Mesothelial cell of epicardium (in vitro differentiated cells): ENCODE measurements at regions not wholly inside any gene's neighbourhood (a gene's known extent, or its start where the extent isn't known, plus 50 kb on each side); places are given as distances from the start of the nearest gene placed in this dataset.
"Not testable (repeated sequence)": the region's sequence is repeated elsewhere in the genome, so short reads cannot be mapped to it uniquely, and the experiment has no call there.

Source experiments
- DNase-seq, 2 experiments: peaks; one replicate each; pipeline ENCODE4 v3.0.0; 2021; ENCODE audit warnings: low spot score in 2 of 2; ENCODE audit not compliant: unreplicated experiment in 2 of 2
- H3K27ac Mint-ChIP-seq: 2 replicates; pipeline ENCODE4 v1.8.0; 2021; ENCODE audit warnings: mixed read lengths
- H3K27me3 Mint-ChIP-seq: 2 replicates; pipeline ENCODE4 v1.8.0; 2021; ENCODE audit warnings: low read depth, mixed read lengths
- H3K36me3 Mint-ChIP-seq: 2 replicates; pipeline ENCODE4 v1.8.0; 2021; ENCODE audit warnings: mixed read lengths
- H3K4me1 Mint-ChIP-seq: 2 replicates; pipeline ENCODE4 v1.8.0; 2021; ENCODE audit warnings: mixed read lengths
- H3K4me3 Mint-ChIP-seq: 2 replicates; pipeline ENCODE4 v1.8.0; 2021; ENCODE audit warnings: mild to moderate bottlenecking, moderate library complexity, mixed read lengths
- H3K9me3 Mint-ChIP-seq: 2 replicates; pipeline ENCODE4 v1.8.0; 2021; ENCODE audit warnings: mixed read lengths
- CTCF ChIP-seq: fragments of 200-600 bp; sonication (generic); IDR thresholded peaks from one replicate; pipeline ENCODE4 v1.5.0; 2021; ENCODE audit warnings: antibody characterized with exemption; ENCODE audit not compliant: unreplicated experiment

DNA sequence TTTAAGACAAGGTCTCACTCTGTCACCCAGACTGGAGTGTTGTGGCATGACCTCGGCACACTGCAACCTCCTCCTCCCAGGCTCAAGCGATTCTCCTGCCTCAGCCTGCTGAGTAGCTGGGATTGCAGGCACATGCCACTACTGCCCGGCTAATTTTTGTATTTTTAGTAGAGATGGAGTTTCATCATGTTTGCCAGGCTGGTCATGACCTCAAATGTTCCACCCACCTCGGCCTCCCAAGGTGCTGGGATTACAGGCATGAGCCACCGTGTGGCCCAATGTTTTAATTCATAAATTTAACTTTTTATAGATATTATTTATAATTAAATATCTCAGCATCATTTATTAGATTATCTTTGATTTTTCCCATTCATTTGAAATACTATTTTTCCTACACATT, 658.0 kb upstream of the NRG3 start:
- TF ChIP-seq CTCF, result no peak
- Mint-ChIP-seq H3K4me3 (no peak overlapping the region), H3K27me3 (no peaks in the 10 kb centered on the region), H3K9me3 (no peaks in the 10 kb centered on the region), H3K27ac (no peak overlapping the region), H3K36me3 (no peaks in the 10 kb centered on the region), H3K4me1 (peaks cover 10% of the 10 kb centered on the region)
- DNase-seq, result no peak

DNA sequence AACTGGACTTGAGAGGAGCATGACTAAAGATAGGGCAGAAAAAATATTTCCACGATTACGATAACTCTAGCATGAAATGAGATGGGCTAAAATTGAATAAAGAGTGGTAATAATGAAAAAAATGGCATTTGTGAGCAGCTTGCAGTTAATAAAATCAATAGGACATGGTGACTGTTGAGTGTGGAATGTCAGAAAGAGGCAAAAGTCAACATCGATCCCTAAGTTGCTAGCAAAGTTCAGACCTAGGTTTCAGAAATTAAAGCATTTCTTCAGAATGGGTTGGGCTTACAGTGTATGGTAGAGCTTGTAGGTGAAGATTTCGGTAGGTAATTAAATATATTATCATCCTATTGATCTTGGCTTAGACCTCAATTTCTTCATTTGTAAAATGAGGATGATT, 656.7 kb upstream of the NRG3 start:
- no peak overlapping the region for H3K4me3 Mint-ChIP-seq
- DNase-seq, result no peak
- no peaks in the 10 kb centered on the region for H3K36me3 Mint-ChIP-seq
- TF ChIP-seq CTCF, result no peak
- H3K9me3 Mint-ChIP-seq, result peaks cover 3% of the 10 kb centered on the region
- no peak overlapping the region for H3K27ac Mint-ChIP-seq
- peaks cover 6% of the 10 kb centered on the region for H3K4me1 Mint-ChIP-seq
- no peaks in the 10 kb centered on the region for H3K27me3 Mint-ChIP-seq

- no peak for TF ChIP-seq CTCF
- no peak overlapping the region for H3K27ac Mint-ChIP-seq
- no peaks in the 10 kb centered on the region for H3K27me3 Mint-ChIP-seq
These were observed 655.2 kb upstream of the NRG3 start for GRCh38 chr10:81219758-81220157.

DNA sequence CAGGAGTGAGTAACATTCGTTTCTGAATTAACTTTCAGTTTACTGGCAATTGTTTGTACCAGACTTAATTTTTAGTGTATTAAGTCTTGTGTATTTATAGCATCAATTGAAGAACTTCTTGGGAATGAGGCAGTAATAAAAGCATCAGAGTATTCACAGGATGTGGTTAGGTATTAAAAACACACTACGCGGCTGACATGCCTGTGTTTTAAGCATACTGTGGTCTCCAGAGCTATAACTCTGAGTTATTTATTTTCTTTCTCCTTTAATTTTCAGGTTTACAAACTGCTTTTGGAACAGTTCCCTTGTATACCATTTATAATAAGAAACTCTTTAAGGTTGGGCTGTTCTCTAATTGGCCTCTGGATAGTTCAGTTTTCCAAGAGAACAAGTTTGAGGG, 626.1 kb upstream of the NRG3 start:
- no peak overlapping the region for H3K4me3 Mint-ChIP-seq
- H3K4me1 Mint-ChIP-seq, result peaks cover 16% of the 10 kb centered on the region
- no peaks in the 10 kb centered on the region for H3K27me3 Mint-ChIP-seq
- no peaks in the 10 kb centered on the region for H3K36me3 Mint-ChIP-seq
- H3K27ac Mint-ChIP-seq, result no peak overlapping the region
- TF ChIP-seq CTCF, result no peak
- H3K9me3 Mint-ChIP-seq, result no peaks in the 10 kb centered on the region
- DNase-seq, result no peak

More at GRCh38 chr10:81219758-81220157, 655.2 kb upstream of the NRG3 start:
- Mint-ChIP-seq H3K9me3 (peaks cover 3% of the 10 kb centered on the region), H3K4me3 (no peak overlapping the region), H3K4me1 (no peaks in the 10 kb centered on the region), H3K36me3 (no peaks in the 10 kb centered on the region)
- DNase-seq, result no peak

GRCh38 chr10:81251457-81252115, 623.4 kb upstream of the NRG3 start:
- H3K27me3 Mint-ChIP-seq, result no peaks in the 10 kb centered on the region
- no peak for DNase-seq
- no peak for TF ChIP-seq CTCF
- no peak overlapping the region for H3K4me3 Mint-ChIP-seq
- peaks cover 16% of the 10 kb centered on the region for H3K4me1 Mint-ChIP-seq
- no peaks in the 10 kb centered on the region for H3K36me3 Mint-ChIP-seq
- H3K9me3 Mint-ChIP-seq, result no peaks in the 10 kb centered on the region
- peak overlapping the region; percentile 86 for H3K27ac Mint-ChIP-seq

DNA sequence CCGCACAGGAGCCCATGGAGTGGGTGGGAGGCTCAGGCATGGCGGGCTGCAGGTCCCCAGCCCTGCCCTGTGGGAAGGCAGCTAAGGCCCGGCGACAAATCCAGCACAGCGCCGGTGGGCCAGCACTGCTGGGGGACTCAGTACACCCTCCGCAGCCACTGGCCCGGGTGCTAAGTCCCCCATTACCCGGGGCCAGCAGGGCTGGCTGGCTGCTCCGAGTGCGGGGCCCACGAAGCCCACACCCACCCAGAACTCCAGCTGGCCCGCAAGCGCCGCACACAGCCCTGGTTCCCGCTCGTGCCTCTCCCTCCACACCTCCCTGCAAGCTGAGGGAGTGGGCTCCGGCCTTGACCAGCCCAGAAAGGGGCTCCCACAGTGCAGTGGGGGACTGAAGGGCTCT, 610.0 kb upstream of the NRG3 start:
- not testable (repeated sequence) for H3K4me1 Mint-ChIP-seq, H3K4me3 Mint-ChIP-seq, H3K36me3 Mint-ChIP-seq, H3K9me3 Mint-ChIP-seq, H3K27me3 Mint-ChIP-seq, DNase-seq, H3K27ac Mint-ChIP-seq
